ENCODE measurements at regions not wholly inside any gene's neighbourhood (a gene's known extent, or its start where the extent isn't known, plus 50 kb on each side); places are given as distances from the start of the nearest gene placed in this dataset.

DNA sequence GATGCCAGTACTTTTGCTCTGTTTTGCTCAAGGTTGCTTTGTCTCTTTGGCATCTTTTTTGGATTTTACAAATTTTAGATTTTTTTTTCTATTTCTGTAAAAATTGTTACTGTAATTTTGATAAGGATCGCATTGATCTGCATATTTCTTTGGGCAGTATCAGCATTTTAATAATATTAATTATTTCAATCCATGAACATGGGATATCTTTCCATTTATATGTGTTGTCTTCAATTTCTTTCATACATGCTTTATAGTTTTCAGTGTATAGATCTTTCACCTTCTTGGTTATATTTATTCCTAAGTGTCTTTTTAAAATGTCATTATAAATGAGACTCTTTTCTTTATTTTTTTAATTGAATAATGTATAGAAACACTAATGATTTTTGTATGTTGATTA, 301.6 kb upstream of the SEMA3D start:
- no peaks in the 10 kb centered on the region for H3K27me3 ChIP-seq (ENCODE audit: control insufficient read depth in 4 of 4, insufficient read depth in 4 of 4, low read length in 3 of 4)
- H3K9ac ChIP-seq (ENCODE audit: low read depth in 1 of 2, low read length in 2 of 2): no peak overlapping the region
- no peak overlapping the region for H3K27ac ChIP-seq (ENCODE audit: low read depth in 1 of 2, low read length in 2 of 2)
- TF ChIP-seq GABPA (IDR thresholded peaks at IDR 0.05 in 1 of 2, conservative IDR thresholded peaks at IDR 0.05 in 1 of 2) (no peak), EGR1 (IDR thresholded peaks at IDR 0.05; ENCODE audit: low read depth in 2 of 2) (no peak), RXRA (IDR thresholded peaks at IDR 0.05) (no peak), TAF1 (conservative IDR thresholded peaks at IDR 0.05) (no peak), JUND (IDR thresholded peaks at IDR 0.05) (no peak), HNF4A (conservative IDR thresholded peaks at IDR 0.05) (no peak), NR2F2 (IDR thresholded peaks at IDR 0.05) (no peak), RAD21 (IDR thresholded peaks at IDR 0.05) (no peak), FOXA1 (IDR thresholded peaks at IDR 0.05) (no peak), YY1 (IDR thresholded peaks at IDR 0.05) (no peak), HNF4G (IDR thresholded peaks at IDR 0.05) (no peak), FOXA2 (IDR thresholded peaks at IDR 0.05) (no peak), SP1 (IDR thresholded peaks at IDR 0.05) (no peak)
- TF ChIP-seq, protein P1, sequence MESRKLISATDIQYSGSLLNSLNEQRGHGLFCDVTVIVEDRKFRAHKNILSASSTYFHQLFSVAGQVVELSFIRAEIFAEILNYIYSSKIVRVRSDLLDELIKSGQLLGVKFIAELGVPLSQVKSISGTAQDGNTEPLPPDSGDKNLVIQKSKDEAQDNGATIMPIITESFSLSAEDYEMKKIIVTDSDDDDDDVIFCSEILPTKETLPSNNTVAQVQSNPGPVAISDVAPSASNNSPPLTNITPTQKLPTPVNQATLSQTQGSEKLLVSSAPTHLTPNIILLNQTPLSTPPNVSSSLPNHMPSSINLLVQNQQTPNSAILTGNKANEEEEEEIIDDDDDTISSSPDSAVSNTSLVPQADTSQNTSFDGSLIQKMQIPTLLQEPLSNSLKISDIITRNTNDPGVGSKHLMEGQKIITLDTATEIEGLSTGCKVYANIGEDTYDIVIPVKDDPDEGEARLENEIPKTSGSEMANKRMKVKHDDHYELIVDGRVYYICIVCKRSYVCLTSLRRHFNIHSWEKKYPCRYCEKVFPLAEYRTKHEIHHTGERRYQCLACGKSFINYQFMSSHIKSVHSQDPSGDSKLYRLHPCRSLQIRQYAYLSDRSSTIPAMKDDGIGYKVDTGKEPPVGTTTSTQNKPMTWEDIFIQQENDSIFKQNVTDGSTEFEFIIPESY (IDR thresholded peaks at IDR 0.05): no peak
- TF ChIP-seq, protein P2, sequence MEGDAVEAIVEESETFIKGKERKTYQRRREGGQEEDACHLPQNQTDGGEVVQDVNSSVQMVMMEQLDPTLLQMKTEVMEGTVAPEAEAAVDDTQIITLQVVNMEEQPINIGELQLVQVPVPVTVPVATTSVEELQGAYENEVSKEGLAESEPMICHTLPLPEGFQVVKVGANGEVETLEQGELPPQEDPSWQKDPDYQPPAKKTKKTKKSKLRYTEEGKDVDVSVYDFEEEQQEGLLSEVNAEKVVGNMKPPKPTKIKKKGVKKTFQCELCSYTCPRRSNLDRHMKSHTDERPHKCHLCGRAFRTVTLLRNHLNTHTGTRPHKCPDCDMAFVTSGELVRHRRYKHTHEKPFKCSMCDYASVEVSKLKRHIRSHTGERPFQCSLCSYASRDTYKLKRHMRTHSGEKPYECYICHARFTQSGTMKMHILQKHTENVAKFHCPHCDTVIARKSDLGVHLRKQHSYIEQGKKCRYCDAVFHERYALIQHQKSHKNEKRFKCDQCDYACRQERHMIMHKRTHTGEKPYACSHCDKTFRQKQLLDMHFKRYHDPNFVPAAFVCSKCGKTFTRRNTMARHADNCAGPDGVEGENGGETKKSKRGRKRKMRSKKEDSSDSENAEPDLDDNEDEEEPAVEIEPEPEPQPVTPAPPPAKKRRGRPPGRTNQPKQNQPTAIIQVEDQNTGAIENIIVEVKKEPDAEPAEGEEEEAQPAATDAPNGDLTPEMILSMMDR (IDR thresholded peaks at IDR 0.05; ENCODE audit: low read depth, low read length, missing input control): no peak
- TF ChIP-seq, protein P3, sequence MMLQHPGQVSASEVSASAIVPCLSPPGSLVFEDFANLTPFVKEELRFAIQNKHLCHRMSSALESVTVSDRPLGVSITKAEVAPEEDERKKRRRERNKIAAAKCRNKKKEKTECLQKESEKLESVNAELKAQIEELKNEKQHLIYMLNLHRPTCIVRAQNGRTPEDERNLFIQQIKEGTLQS (IDR thresholded peaks at IDR 0.05): no peak
- TF ChIP-seq, protein P4, sequence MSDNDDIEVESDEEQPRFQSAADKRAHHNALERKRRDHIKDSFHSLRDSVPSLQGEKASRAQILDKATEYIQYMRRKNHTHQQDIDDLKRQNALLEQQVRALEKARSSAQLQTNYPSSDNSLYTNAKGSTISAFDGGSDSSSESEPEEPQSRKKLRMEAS (IDR thresholded peaks at IDR 0.05): no peak
- TF ChIP-seq, protein P5, sequence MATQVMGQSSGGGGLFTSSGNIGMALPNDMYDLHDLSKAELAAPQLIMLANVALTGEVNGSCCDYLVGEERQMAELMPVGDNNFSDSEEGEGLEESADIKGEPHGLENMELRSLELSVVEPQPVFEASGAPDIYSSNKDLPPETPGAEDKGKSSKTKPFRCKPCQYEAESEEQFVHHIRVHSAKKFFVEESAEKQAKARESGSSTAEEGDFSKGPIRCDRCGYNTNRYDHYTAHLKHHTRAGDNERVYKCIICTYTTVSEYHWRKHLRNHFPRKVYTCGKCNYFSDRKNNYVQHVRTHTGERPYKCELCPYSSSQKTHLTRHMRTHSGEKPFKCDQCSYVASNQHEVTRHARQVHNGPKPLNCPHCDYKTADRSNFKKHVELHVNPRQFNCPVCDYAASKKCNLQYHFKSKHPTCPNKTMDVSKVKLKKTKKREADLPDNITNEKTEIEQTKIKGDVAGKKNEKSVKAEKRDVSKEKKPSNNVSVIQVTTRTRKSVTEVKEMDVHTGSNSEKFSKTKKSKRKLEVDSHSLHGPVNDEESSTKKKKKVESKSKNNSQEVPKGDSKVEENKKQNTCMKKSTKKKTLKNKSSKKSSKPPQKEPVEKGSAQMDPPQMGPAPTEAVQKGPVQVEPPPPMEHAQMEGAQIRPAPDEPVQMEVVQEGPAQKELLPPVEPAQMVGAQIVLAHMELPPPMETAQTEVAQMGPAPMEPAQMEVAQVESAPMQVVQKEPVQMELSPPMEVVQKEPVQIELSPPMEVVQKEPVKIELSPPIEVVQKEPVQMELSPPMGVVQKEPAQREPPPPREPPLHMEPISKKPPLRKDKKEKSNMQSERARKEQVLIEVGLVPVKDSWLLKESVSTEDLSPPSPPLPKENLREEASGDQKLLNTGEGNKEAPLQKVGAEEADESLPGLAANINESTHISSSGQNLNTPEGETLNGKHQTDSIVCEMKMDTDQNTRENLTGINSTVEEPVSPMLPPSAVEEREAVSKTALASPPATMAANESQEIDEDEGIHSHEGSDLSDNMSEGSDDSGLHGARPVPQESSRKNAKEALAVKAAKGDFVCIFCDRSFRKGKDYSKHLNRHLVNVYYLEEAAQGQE (IDR thresholded peaks at IDR 0.05): no peak
- 88% methylated on average over 1 of the region's 1 CpG for WGBS
- no peaks in the 10 kb centered on the region for H3K4me1 ChIP-seq (ENCODE audit: control insufficient read depth in 4 of 4, insufficient read depth in 4 of 4, low read length in 3 of 4)
- H3K4me3 ChIP-seq (ENCODE audit: low read depth in 1 of 3, low read length in 3 of 3): no peak overlapping the region
- H3K36me3 ChIP-seq (ENCODE audit: control insufficient read depth in 4 of 4, insufficient read depth in 3 of 4, low read depth in 1 of 4, low read length in 3 of 4): no peaks in the 10 kb centered on the region
- no peak for DNase-seq (ENCODE audit: low spot score)
- H3K9me3 ChIP-seq (ENCODE audit: control insufficient read depth in 4 of 4, low read length in 3 of 4): no peaks in the 10 kb centered on the region

Measured in liver (tissue), 8 donors.